Subcutaneous abdominal adipose tissue (tissue), 5 donors: ENCODE measurements at regions not wholly inside any gene's neighbourhood (a gene's known extent, or its start where the extent isn't known, plus 50 kb on each side); places are given as distances from the start of the nearest gene placed in this dataset.
A peak's percentile ranks its signal among the peaks of the same experiment; 100 is the strongest.

Experiments used
- H3K27ac ChIP-seq: one replicate; pipeline ENCODE4 v1.7.0; 2013; ENCODE audit warnings: low read depth, mild to moderate bottlenecking, inconsistent platforms, low read length, moderate library complexity
- H3K27me3 ChIP-seq, 5 donors: one replicate each; pipeline ENCODE4 v1.7.0; 2013; ENCODE audit warnings: low read length in 5 of 5, inconsistent platforms in 1 of 5; ENCODE audit not compliant: control insufficient read depth in 5 of 5, insufficient read depth in 4 of 5
- H3K36me3 ChIP-seq, 5 donors: one replicate each; pipeline ENCODE4 v1.7.0; 2013; ENCODE audit warnings: low read length in 5 of 5; ENCODE audit not compliant: control insufficient read depth in 5 of 5, insufficient read depth in 5 of 5
- H3K4me1 ChIP-seq, 5 donors: one replicate each; pipeline ENCODE4 v1.7.0; 2013; ENCODE audit warnings: low read length in 5 of 5, mild to moderate bottlenecking in 3 of 5, moderate library complexity in 1 of 5; ENCODE audit not compliant: control insufficient read depth in 5 of 5, insufficient read depth in 5 of 5
- H3K4me3 ChIP-seq, 5 donors: one replicate each; pipeline ENCODE4 v1.7.0; 2013; ENCODE audit warnings: low read length in 5 of 5, low read depth in 1 of 5
- H3K9ac ChIP-seq, 5 donors: one replicate each; pipeline ENCODE4 v1.7.0; 2013; ENCODE audit warnings: low read length in 5 of 5, mild to moderate bottlenecking in 4 of 5, moderate library complexity in 3 of 5
- H3K9me3 ChIP-seq, 5 donors: one replicate each; pipeline ENCODE4 v1.7.0; 2013; ENCODE audit warnings: low read length in 5 of 5; ENCODE audit not compliant: control insufficient read depth in 5 of 5
- donor health status: healthy.
- donor health status: healthy.
- donor health status: healthy.
- donor health status: healthy.
- donor health status: healthy.

- Histone ChIP-seq H3K4me1 (no peaks in the 10 kb centered on the region), H3K27ac (no peak overlapping the region), H3K9me3 (peaks cover 0 to 4% (median 0%) of the 10 kb centered on the region in 5 donors), H3K36me3 (no peaks in the 10 kb centered on the region), H3K9ac (no peak overlapping the region), H3K4me3 (no peak overlapping the region), H3K27me3 (peaks cover 0 to 10% (median 5%) of the 10 kb centered on the region in 5 donors)
Measured at GRCh38 chrX:63934160-63934559, 149.1 kb upstream of the ARHGEF9 start.

- H3K27ac ChIP-seq, result no peak overlapping the region
- peaks cover 0 to 10% (median 6%) of the 10 kb centered on the region in 5 donors for H3K27me3 ChIP-seq
- no peaks in the 10 kb centered on the region for H3K4me1 ChIP-seq
- H3K9ac ChIP-seq, result no peak overlapping the region
- H3K36me3 ChIP-seq, result no peaks in the 10 kb centered on the region
- no peak overlapping the region for H3K4me3 ChIP-seq
- peaks cover 0 to 4% (median 0%) of the 10 kb centered on the region in 5 donors for H3K9me3 ChIP-seq
Measured at GRCh38 chrX:63932907-63933306, 147.9 kb upstream of the ARHGEF9 start.

- peaks cover 0 to 7% (median 2%) of the 10 kb centered on the region in 5 donors for H3K9me3 ChIP-seq
- no peaks in the 10 kb centered on the region for H3K4me1 ChIP-seq
- H3K9ac ChIP-seq, result no peak overlapping the region
- H3K27ac ChIP-seq, result no peak overlapping the region
- H3K27me3 ChIP-seq, result peaks cover 3 to 10% (median 8%) of the 10 kb centered on the region in 5 donors
- H3K36me3 ChIP-seq, result no peaks in the 10 kb centered on the region
- no peak overlapping the region for H3K4me3 ChIP-seq
Measured at GRCh38 chrX:63932006-63932405, 147.0 kb upstream of the ARHGEF9 start.

- no peak overlapping the region for H3K27ac ChIP-seq
- peaks cover 3 to 8% (median 5%) of the 10 kb centered on the region in 5 donors for H3K27me3 ChIP-seq
- H3K36me3 ChIP-seq, result no peaks in the 10 kb centered on the region
- no peak overlapping the region for H3K9ac ChIP-seq
- H3K9me3 ChIP-seq, result peaks cover 0 to 7% (median 2%) of the 10 kb centered on the region in 5 donors
- H3K4me1 ChIP-seq, result no peaks in the 10 kb centered on the region
- H3K4me3 ChIP-seq, result no peak overlapping the region
Measured at GRCh38 chrX:63930140-63930539, 145.1 kb upstream of the ARHGEF9 start.

GRCh38 chrX:63929608-63930007 lies 144.6 kb upstream of the ARHGEF9 start:
- no peak overlapping the region for H3K4me3 ChIP-seq
- H3K4me1 ChIP-seq, result no peaks in the 10 kb centered on the region
- H3K36me3 ChIP-seq, result no peaks in the 10 kb centered on the region
- H3K9me3 ChIP-seq, result peaks cover 0 to 3% (median 2%) of the 10 kb centered on the region in 5 donors
- H3K27me3 ChIP-seq, result peaks cover 0 to 4% (median 4%) of the 10 kb centered on the region in 5 donors
- H3K9ac ChIP-seq, result no peak overlapping the region
- no peak overlapping the region for H3K27ac ChIP-seq

GRCh38 chrX:63927848-63928247 lies 142.8 kb upstream of the ARHGEF9 start:
- Histone ChIP-seq H3K4me1 (no peaks in the 10 kb centered on the region), H3K27me3 (peaks cover 0 to 4% (median 3%) of the 10 kb centered on the region in 5 donors), H3K36me3 (no peaks in the 10 kb centered on the region), H3K9ac (no peak overlapping the region), H3K9me3 (peaks cover 0 to 3% (median 0%) of the 10 kb centered on the region in 5 donors), H3K27ac (no peak overlapping the region), H3K4me3 (no peak overlapping the region)

GRCh38 chrX:63922221-63922620 lies 137.2 kb upstream of the ARHGEF9 start:
- Histone ChIP-seq H3K36me3 (no peaks in the 10 kb centered on the region), H3K4me1 (no peaks in the 10 kb centered on the region), H3K9ac (no peak overlapping the region), H3K27ac (no peak overlapping the region), H3K27me3 (no peaks in the 10 kb centered on the region), H3K4me3 (peak overlapping the region in 1 of 5 donors; percentile 7), H3K9me3 (peaks cover 0 to 12% (median 7%) of the 10 kb centered on the region in 5 donors)

GRCh38 chrX:63920875-63921274 lies 135.9 kb upstream of the ARHGEF9 start:
- H3K27ac ChIP-seq, result no peak overlapping the region
- H3K9me3 ChIP-seq, result peaks cover 0 to 12% (median 7%) of the 10 kb centered on the region in 5 donors
- no peaks in the 10 kb centered on the region for H3K36me3 ChIP-seq
- H3K9ac ChIP-seq, result no peak overlapping the region
- H3K4me3 ChIP-seq, result no peak overlapping the region
- no peaks in the 10 kb centered on the region for H3K27me3 ChIP-seq
- no peaks in the 10 kb centered on the region for H3K4me1 ChIP-seq

- Histone ChIP-seq H3K4me1 (no peaks in the 10 kb centered on the region), H3K4me3 (no peak overlapping the region), H3K9me3 (peaks cover 0 to 19% (median 12%) of the 10 kb centered on the region in 5 donors), H3K27ac (no peak overlapping the region), H3K27me3 (no peaks in the 10 kb centered on the region), H3K9ac (no peak overlapping the region), H3K36me3 (no peaks in the 10 kb centered on the region)
Measured at GRCh38 chrX:63919081-63919480, 134.1 kb upstream of the ARHGEF9 start.

GRCh38 chrX:63918611-63919010 lies 133.6 kb upstream of the ARHGEF9 start:
- no peaks in the 10 kb centered on the region for H3K36me3 ChIP-seq

More at GRCh38 chrX:63918611-63919010, 133.6 kb upstream of the ARHGEF9 start:
- Histone ChIP-seq H3K27me3 (no peaks in the 10 kb centered on the region), H3K4me3 (no peak overlapping the region), H3K9ac (no peak overlapping the region), H3K4me1 (no peaks in the 10 kb centered on the region), H3K9me3 (peaks cover 0 to 24% (median 17%) of the 10 kb centered on the region in 5 donors), H3K27ac (no peak overlapping the region)
